GM23338 (cell line): ENCODE measurements at regions not wholly inside any gene's neighbourhood (a gene's known extent, or its start where the extent isn't known, plus 50 kb on each side); places are given as distances from the start of the nearest gene placed in this dataset.

Experiments
- CTCF ChIP-seq, 2 experiments: fragments of 200-600 bp in 1 of 2; sonication (generic) in 1 of 2; conservative IDR thresholded peaks; 2 replicates each; pipeline versions ENCODE4 v1.5.1 to v1.6.1; 2016 to 2017; ENCODE audit warnings: antibody characterized with exemption in 2 of 2, low read depth in 2 of 2, mild to moderate bottlenecking in 2 of 2, moderate library complexity in 1 of 2
- POLR2AphosphoS5 ChIP-seq: IDR thresholded peaks from 2 replicates; pipeline ENCODE4 v1.6.1; 2016; ENCODE audit warnings: antibody characterized with exemption, low read depth

- TF ChIP-seq POLR2AphosphoS5 = no peak
- no peak for TF ChIP-seq CTCF (conservative IDR thresholded peaks at IDR 0.05; ENCODE audit: low read depth in 2 of 2)
Measured at GRCh38 chr2:20118051-20118450, 66.6 kb upstream of the LAPTM4A start.
